K562 (cell line): ENCODE measurements at regions not wholly inside any gene's neighbourhood (a gene's known extent, or its start where the extent isn't known, plus 50 kb on each side); places are given as distances from the start of the nearest gene placed in this dataset.

Experiments used
- CCAR2 ChIP-seq: fragments of 200-400 bp; formaldehyde crosslinking; IDR thresholded peaks from 2 replicates; pipeline ENCODE4 v1.6.1; 2017; ENCODE audit warnings: mild to moderate bottlenecking, low read depth, low read length
- COPS2 ChIP-seq: fragments of 450-650 bp; conservative IDR thresholded peaks from 2 replicates; pipeline ENCODE4 v1.6.1; 2016; ENCODE audit warnings: mild to moderate bottlenecking, moderate library complexity
- EHMT2 ChIP-seq: fragments of 450-650 bp; IDR thresholded peaks from 2 replicates; pipeline ENCODE4 v1.6.1; 2018; ENCODE audit warnings: antibody characterized with exemption
- ELK1 ChIP-seq: sonication (generic); formaldehyde crosslinking; IDR thresholded peaks from 2 replicates; pipeline ENCODE4 v1.8.1; 2022; ENCODE audit warnings: missing genetic modification reagents
- EZH2 ChIP-seq: IDR thresholded peaks from 2 replicates; pipeline ENCODE4 v1.6.1; 2012; ENCODE audit warnings: low read depth, mild to moderate bottlenecking, inconsistent platforms, low read length, borderline replicate concordance
- FOXP1 ChIP-seq: sonication (generic); formaldehyde crosslinking; IDR thresholded peaks from 2 replicates; pipeline ENCODE4 v1.8.0; 2022; ENCODE audit warnings: mild to moderate bottlenecking, missing genetic modification reagents
- STAG1 ChIP-seq: sonication (generic); formaldehyde crosslinking; IDR thresholded peaks from 2 replicates; pipeline ENCODE4 v1.5.0; 2020; ENCODE audit warnings: missing genetic modification reagents, borderline replicate concordance
- TBP ChIP-seq: optimal IDR thresholded peaks from 2 replicates; pipeline ENCODE3; 2011; ENCODE audit warnings: low read depth, low read length, improper control_type of control experiment

GRCh38 chr17:36705283-36705795 lies 104.0 kb downstream of the MRM1 start:
- TF ChIP-seq STAG1 (no peak), EZH2 (no peak), CCAR2 (no peak), TBP (no peak), COPS2 (no peak), ELK1 (CRISPR knock-in tag) (no peak), EHMT2 (no peak), FOXP1 (no peak)
